ENCODE measurements at regions not wholly inside any gene's neighbourhood (a gene's known extent, or its start where the extent isn't known, plus 50 kb on each side); places are given as distances from the start of the nearest gene placed in this dataset.
"Not testable (repeated sequence)": the region's sequence is repeated elsewhere in the genome, so short reads cannot be mapped to it uniquely, and the experiment has no call there.

GRCh38 chr21:28696844-28697410 is 295.8 kb downstream of the LTN1 start:
- DNase-seq = no peak

- DNase-seq = no peak
Observed at GRCh38 chr21:28693476-28693875, 299.2 kb downstream of the LTN1 start.

DNA sequence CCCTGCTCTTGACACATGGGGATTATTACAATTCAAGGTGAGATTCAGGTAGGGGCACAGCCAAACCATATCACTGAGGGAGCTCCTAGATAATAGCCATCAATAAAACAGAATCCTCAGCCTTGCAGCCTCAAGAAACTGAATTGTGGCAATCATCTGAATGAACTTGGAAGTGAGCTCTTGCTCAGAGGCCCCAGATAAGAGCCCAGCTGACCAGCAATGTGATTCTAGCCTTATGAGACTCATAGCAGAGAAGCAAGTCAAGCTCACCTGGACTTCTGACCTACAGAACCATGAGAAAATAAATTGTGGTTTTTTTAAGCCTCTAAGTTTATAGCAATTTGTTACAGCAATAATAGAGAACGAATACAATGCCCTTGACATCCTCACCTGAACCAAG is 302.5 kb downstream of the LTN1 start:
- no peak for DNase-seq

- no peak for DNase-seq
Observed at GRCh38 chr21:28688381-28688780, 304.3 kb downstream of the LTN1 start.

DNA sequence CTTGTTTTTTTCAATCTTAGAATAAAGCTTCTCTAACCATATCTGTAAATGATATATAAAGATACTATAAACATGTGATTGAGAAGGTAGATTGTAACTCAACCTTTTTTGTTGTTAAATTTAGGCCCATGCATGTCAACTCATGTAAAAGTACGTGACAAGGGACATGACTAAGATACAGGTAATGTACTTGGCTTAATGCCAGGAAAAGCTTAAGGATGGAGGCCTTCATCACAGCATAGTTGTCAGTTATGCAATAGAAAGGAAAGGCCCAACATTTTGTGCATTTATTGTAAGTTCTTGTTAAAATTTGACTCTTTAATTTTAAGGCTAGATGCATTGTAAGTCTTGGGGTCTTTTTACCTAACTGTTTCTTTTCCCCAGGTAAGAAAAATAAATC is 305.1 kb downstream of the LTN1 start:
- DNase-seq = no peak

- DNase-seq = no peak
Observed at GRCh38 chr21:28683982-28684752, 308.5 kb downstream of the LTN1 start.

DNA sequence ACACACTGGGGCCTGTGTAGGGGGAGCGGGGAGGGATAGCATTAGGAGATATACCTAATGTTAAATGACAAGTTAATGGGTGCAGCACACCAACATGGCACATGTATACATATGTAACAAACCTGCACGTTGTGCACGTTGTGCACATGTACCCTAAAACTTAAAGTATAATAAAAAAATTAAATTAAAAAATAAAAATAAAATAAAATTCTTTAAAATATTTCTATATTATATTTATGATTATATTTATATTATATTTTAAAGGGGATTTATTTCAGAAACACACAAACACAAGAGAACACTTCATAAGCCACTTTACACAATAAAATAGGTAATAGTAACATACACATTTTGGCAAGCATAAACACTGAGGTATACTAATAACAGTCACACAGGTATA is 309.8 kb downstream of the LTN1 start:
- not testable (repeated sequence) for DNase-seq

DNA sequence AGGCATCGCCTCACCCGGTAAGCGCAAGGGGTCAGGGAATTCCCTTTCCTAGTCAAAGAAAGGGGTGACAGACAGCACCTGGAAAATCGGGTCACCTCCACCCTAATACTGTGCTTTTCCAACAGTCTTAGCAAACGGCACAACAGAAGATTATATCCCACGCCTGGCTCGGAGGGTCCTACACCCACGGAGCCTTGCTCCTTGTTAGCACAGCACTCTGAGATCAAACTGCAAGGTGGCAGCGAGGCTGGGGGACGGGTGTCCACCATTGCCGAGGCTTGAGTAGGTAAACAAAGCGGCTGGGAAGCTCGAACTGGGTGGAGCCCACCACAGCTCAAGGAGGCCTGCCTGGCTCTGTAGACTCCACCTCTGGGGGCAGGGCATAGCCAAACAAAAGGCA is 315.6 kb downstream of the LTN1 start:
- DNase-seq = not testable (repeated sequence)

- no peak for DNase-seq
Observed at GRCh38 chr21:28675331-28676041, 317.2 kb downstream of the LTN1 start.

GRCh38 chr21:28674763-28675162 is 317.9 kb downstream of the LTN1 start:
- DNase-seq = no peak

DNA sequence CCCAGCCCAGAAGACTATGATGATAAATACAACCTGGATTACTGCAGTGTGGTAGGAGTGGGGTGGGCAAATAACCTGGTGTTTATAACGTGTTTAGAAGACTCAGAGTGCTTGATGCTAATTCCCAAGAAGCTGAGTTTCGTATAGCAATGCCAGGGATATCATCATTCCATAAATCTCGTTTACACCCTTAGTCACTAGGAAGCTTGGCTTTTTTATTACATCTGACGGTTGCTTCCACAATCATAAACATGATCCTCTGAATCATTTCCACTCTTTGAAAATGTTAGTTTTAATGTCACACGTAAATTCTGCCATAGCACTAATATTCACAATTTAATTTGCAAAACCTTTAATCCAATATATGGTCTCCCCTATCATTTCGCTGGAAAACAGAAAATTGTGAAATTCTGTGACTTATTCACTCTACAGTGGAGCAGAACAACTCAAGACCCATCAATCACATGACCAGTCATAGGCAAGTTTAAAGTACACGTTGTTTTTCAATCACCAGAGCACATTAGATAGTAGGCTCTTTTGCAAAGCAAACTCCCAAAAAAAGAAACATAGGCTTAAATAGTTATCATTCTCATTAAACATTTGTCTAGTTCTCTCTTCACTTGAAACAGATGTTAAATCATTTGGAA is 321.0 kb downstream of the LTN1 start:
- no peak for DNase-seq

DNA sequence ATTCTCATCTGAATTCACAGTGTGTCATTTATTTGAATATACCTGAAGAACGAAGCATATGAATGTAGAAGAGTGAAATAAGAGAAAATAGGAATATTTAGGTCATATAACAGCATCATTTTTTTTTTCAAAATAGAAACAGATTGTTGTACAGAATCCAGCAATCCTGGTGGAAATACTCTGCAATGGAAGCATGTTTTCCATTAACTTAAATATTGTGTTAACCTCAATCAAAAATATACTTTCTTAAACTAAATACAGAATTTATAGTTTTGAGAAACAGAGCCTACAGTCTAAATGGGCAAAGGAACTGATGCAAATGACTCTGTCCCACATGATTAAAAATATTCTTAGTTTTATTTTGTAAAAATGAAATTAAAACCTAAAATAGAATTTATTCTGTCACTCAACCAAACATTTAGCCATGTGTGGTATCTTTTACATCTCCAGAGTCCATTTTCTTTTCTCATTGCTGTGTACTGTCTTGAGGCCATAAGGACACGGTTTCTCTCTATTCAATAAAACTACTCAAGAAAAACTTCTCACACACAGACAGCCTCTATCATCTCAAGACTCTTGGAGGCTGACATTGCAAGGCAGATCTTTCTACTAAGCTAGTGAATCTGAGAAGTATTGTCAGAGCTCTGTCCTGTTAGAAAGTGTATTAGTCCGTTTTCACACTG is 322.6 kb downstream of the LTN1 start:
- DNase-seq = no peak

- DNase-seq = no peak
Observed at GRCh38 chr21:28669321-28669720, 323.4 kb downstream of the LTN1 start.

DNA sequence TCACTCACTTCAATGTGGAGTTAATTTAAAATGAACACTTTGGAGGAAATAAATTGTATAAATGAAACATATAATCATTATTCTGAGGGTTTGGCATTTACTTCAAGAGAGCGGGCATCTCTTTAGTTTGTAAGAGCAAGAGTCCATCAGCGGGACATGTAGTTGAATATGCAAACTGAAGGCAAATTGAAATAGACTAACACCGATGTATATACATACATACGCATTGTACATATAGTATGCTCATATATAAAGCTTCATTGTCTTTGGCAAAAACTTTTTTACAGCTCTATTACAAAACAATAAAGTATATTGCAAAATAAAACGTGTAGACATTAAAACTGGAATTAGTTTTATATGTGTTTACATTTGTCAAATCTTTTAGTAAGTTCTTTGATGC is 328.9 kb downstream of the LTN1 start:
- DNase-seq = no peak

GRCh38 chr21:28663111-28663693 is 329.5 kb downstream of the LTN1 start:
- no peak for DNase-seq

DNA sequence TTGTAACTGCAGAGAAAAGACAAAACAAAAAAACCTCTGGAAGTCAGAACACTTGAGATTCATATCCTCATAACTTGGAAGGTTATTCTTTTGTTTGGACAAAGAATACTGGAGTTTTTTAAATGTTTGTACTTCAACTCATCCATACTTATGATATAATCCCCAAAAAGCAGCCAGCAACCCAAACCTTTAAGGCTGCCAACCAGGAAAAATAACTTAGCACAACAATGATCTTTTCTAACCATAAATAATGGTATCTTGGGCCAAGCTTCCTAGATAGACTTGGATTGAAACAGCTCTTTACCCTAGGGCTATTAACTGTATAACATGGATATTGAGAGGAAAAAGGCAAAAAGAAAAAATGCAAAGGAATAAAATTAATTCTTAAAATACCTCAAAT is 335.1 kb downstream of the LTN1 start:
- DNase-seq = no peak

GRCh38 chr21:28655471-28655870 is 337.2 kb downstream of the LTN1 start:
- DNase-seq = no peak

- DNase-seq = no peak
Observed at GRCh38 chr21:28654406-28654805, 338.3 kb downstream of the LTN1 start.

GRCh38 chr21:28644762-28645161 is 347.9 kb downstream of the LTN1 start:
- no peak for DNase-seq

GRCh38 chr21:28642891-28643290 is 349.8 kb downstream of the LTN1 start:
- DNase-seq = no peak

GRCh38 chr21:28641731-28642130 is 350.9 kb downstream of the LTN1 start:
- no peak for DNase-seq

- no peak for DNase-seq
Observed at GRCh38 chr21:28640326-28640725, 352.4 kb downstream of the LTN1 start.

- DNase-seq = no peak
Observed at GRCh38 chr21:28639737-28640136, 352.9 kb downstream of the LTN1 start.

All from NCI-H1694 (cell line).